ENCODE measurements at regions not wholly inside any gene's neighbourhood (a gene's known extent, or its start where the extent isn't known, plus 50 kb on each side); places are given as distances from the start of the nearest gene placed in this dataset.

DNA sequence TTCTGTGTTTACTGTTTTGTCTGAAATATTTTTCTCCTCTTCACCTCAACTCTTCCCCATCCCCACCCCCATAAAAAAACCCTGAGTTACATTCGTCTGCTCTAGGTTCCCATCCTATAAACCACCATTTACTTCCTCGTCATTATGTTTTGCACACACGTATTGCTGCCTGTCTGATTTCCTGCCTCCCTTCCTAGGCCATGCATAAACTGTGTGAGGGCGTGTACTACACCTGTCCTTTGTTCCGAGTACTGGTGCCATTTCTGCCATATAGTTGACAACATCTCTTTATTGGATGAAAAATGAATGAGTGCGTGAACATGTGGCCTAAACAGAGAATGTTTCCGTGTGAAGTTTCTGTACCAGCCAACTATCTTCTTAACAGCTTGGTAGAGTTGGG, 258.5 kb upstream of the FAT1 start:
- TF ChIP-seq, protein P1, sequence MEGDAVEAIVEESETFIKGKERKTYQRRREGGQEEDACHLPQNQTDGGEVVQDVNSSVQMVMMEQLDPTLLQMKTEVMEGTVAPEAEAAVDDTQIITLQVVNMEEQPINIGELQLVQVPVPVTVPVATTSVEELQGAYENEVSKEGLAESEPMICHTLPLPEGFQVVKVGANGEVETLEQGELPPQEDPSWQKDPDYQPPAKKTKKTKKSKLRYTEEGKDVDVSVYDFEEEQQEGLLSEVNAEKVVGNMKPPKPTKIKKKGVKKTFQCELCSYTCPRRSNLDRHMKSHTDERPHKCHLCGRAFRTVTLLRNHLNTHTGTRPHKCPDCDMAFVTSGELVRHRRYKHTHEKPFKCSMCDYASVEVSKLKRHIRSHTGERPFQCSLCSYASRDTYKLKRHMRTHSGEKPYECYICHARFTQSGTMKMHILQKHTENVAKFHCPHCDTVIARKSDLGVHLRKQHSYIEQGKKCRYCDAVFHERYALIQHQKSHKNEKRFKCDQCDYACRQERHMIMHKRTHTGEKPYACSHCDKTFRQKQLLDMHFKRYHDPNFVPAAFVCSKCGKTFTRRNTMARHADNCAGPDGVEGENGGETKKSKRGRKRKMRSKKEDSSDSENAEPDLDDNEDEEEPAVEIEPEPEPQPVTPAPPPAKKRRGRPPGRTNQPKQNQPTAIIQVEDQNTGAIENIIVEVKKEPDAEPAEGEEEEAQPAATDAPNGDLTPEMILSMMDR (IDR thresholded peaks at IDR 0.05), result no peak
- TF ChIP-seq POLR2AphosphoS5 (IDR thresholded peaks at IDR 0.05) (no peak), POLR2A (IDR thresholded peaks at IDR 0.05) (no peak), EP300 (IDR thresholded peaks at IDR 0.05) (no peak)
